ENCODE measurements at regions not wholly inside any gene's neighbourhood (a gene's known extent, or its start where the extent isn't known, plus 50 kb on each side); places are given as distances from the start of the nearest gene placed in this dataset.

GRCh38 chr13:107365466-107366215 is 797.7 kb upstream of the ARGLU1 start:
- DNase-seq (ENCODE audit: low spot score), result no peak
- H3K4me3 Mint-ChIP-seq, result no peak overlapping the region
- H3K36me3 Mint-ChIP-seq, result no peaks in the 10 kb centered on the region
- CTCF ChIA-PET, result no interaction called here
- no peaks in the 10 kb centered on the region for H3K27me3 Mint-ChIP-seq (ENCODE audit: low read depth)
- H3K9me3 Mint-ChIP-seq, result peaks cover 6% of the 10 kb centered on the region; the same call in 1 of the 2 replicates
- TF ChIP-seq STAT6 (CRISPR knock-in tag; conservative IDR thresholded peaks at IDR 0.05; ENCODE audit: low read depth) (no peak), FOXK1 (CRISPR knock-in tag; IDR thresholded peaks at IDR 0.05) (no peak), HMGA2 (CRISPR knock-in tag; IDR thresholded peaks at IDR 0.05) (no peak), ZNF121 (CRISPR knock-in tag; IDR thresholded peaks at IDR 0.05) (no peak), USF2 (CRISPR knock-in tag; IDR thresholded peaks at IDR 0.05) (no peak)
- H3K4me1 Mint-ChIP-seq, result peaks cover 21% of the 10 kb centered on the region
- H3K27ac Mint-ChIP-seq, result no peak overlapping the region
- no peak for ATAC-seq
- POLR2A ChIA-PET, result no interaction called here

DNA sequence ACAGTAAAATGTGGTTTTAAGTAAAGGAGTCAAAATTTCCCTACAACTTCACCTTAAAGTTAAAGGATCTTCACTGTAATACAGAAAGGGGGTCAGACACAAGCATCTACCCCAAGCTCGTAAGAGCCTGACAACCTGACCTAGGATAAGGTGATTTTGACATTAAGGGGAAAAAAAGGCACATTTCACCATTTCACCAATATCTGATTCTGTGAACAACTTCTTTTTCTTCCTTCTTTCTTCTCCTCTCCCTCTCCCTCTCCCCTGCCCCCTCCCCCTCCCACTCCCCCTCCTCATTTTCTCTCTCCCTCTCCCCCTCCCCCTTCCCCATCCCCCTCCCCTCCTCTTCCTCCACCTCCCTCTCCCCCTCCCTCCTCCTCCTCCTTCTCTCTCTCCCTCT is 796.7 kb upstream of the ARGLU1 start:
- CTCF ChIA-PET, result no interaction called here
- peaks cover 21% of the 10 kb centered on the region for H3K4me1 Mint-ChIP-seq

GRCh38 chr13:107361666-107362065 is 793.7 kb upstream of the ARGLU1 start:
- peaks cover 11% of the 10 kb centered on the region for H3K4me1 Mint-ChIP-seq
- ATAC-seq (no peak), DNase-seq (ENCODE audit: low spot score) (no peak)
- ChIA-PET CTCF (no interaction called here), POLR2A (no interaction called here)
- H3K4me3 Mint-ChIP-seq, result no peak overlapping the region
- H3K9me3 Mint-ChIP-seq, result no peaks in the 10 kb centered on the region
- H3K27me3 Mint-ChIP-seq (ENCODE audit: low read depth), result no peaks in the 10 kb centered on the region
- H3K36me3 Mint-ChIP-seq, result no peaks in the 10 kb centered on the region
- H3K27ac Mint-ChIP-seq, result no peak overlapping the region
- TF ChIP-seq TEAD1 (CRISPR knock-in tag; IDR thresholded peaks at IDR 0.05), result no peak
- no peak for TF ChIP-seq ESRRA (CRISPR knock-in tag; IDR thresholded peaks at IDR 0.05; ENCODE audit: borderline replicate concordance)
- no peak for TF ChIP-seq ATF2 (CRISPR knock-in tag; IDR thresholded peaks at IDR 0.05; ENCODE audit: borderline replicate concordance, low read depth)
- TF ChIP-seq, protein P1, sequence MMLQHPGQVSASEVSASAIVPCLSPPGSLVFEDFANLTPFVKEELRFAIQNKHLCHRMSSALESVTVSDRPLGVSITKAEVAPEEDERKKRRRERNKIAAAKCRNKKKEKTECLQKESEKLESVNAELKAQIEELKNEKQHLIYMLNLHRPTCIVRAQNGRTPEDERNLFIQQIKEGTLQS (CRISPR knock-in tag; conservative IDR thresholded peaks at IDR 0.05), result no peak
- no peak for TF ChIP-seq SP1 (CRISPR knock-in tag; conservative IDR thresholded peaks at IDR 0.05)
- TF ChIP-seq, protein P2, sequence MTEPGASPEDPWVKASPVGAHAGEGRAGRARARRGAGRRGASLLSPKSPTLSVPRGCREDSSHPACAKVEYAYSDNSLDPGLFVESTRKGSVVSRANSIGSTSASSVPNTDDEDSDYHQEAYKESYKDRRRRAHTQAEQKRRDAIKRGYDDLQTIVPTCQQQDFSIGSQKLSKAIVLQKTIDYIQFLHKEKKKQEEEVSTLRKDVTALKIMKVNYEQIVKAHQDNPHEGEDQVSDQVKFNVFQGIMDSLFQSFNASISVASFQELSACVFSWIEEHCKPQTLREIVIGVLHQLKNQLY (CRISPR knock-in tag; IDR thresholded peaks at IDR 0.05), result no peak
- TF ChIP-seq STAT6 (CRISPR knock-in tag; conservative IDR thresholded peaks at IDR 0.05; ENCODE audit: low read depth), result no peak
- TF ChIP-seq TCF7 (CRISPR knock-in tag; IDR thresholded peaks at IDR 0.05; ENCODE audit: low read depth), result no peak
- no peak for TF ChIP-seq ATF1 (CRISPR knock-in tag; IDR thresholded peaks at IDR 0.05)
- TF ChIP-seq ZBTB21 (CRISPR knock-in tag; IDR thresholded peaks at IDR 0.05; ENCODE audit: borderline replicate concordance), result no peak

More for the DNA sequence above, 796.7 kb upstream of the ARGLU1 start:
- Mint-ChIP-seq H3K9me3 (peaks cover 6% of the 10 kb centered on the region; the same call in 1 of the 2 replicates), H3K4me3 (no peak overlapping the region), H3K27ac (no peak overlapping the region), H3K27me3 (ENCODE audit: low read depth) (no peaks in the 10 kb centered on the region), H3K36me3 (no peaks in the 10 kb centered on the region)
- ATAC-seq (no peak), DNase-seq (ENCODE audit: low spot score) (no peak)
- no peak for TF ChIP-seq JAZF1 (CRISPR knock-in tag; IDR thresholded peaks at IDR 0.05)
- POLR2A ChIA-PET, result no interaction called here
